ENCODE measurements at regions not wholly inside any gene's neighbourhood (a gene's known extent, or its start where the extent isn't known, plus 50 kb on each side); places are given as distances from the start of the nearest gene placed in this dataset.

GRCh38 chr18:38456253-38456652 lies 890.7 kb upstream of the CELF4 start:
- DNase-seq (ENCODE audit: low read depth in 2 of 2) = no peak

DNA sequence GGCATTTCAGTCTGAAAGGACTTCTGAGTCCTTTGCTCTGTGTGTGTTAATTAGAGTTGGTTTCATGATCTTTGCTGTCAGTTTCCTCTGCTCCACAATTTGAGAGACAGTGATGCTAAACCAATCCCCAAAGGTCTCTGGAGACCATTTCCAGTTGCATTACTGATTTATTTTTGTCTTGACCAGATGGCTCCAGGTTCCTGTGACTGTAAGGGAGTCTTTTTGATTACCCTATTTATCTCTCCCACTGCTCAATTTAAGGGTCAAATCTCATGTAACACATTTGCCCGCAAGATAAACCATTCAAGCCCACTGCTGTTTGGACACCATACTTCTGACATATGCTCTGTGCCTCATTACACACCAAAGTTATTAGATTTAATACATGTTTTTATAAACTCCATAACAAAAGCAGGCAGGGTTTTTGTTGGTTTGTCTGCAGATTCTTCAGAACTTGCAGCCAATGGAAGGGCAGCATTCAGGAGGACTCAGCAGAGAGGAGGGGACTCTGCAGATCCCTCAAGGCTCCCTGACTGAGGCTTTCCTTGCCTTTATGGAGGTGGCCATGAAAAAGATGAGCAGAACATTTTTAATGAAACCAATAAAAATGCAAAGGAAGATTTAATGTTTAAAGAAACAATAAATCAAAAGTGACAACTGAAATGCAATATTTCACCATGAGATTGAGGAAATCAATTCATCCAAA lies 889.3 kb upstream of the CELF4 start:
- no peak for DNase-seq (ENCODE audit: low read depth in 2 of 2)

GRCh38 chr18:38453880-38454279 lies 888.3 kb upstream of the CELF4 start:
- no peak for DNase-seq (ENCODE audit: low read depth in 2 of 2)

DNA sequence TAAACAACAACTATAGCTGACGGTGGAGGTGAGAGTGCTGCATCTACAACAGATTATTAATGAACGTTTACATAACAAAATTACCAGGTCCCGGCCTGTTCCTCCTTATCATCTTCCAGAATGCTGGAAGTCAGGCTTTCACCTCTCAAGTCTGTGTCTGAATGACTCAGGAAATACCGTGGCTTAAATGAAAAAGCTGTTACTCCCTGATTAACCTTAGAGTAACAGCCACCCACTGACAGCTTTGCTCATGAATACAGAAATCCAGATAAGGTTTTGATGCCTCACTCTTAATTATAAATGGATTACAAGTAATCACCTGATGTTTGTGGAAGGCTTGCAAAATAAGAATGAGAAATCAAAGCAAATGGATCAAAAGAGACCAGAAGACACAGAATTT lies 885.3 kb upstream of the CELF4 start:
- no peak for DNase-seq (ENCODE audit: low read depth in 2 of 2)

DNA sequence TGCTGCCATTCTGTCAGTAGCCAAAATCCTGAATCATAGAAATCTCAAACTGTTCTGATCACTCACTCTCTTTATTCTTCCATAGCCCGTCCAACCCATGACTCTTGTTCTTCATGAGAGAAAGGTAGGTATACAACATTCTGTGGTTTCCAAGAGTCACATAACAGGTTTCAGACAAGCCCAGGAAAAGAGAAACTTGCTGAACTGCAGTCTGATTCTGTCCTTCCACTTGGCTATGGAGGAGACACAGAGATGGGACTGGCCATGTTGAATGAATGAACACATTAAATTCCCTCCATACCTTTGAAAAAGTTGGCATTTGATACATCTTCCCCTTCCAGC lies 880.2 kb upstream of the CELF4 start:
- no peak for DNase-seq (ENCODE audit: low read depth in 2 of 2)

GRCh38 chr18:38444971-38445803 lies 879.6 kb upstream of the CELF4 start:
- no peak for DNase-seq (ENCODE audit: low read depth in 2 of 2)

DNA sequence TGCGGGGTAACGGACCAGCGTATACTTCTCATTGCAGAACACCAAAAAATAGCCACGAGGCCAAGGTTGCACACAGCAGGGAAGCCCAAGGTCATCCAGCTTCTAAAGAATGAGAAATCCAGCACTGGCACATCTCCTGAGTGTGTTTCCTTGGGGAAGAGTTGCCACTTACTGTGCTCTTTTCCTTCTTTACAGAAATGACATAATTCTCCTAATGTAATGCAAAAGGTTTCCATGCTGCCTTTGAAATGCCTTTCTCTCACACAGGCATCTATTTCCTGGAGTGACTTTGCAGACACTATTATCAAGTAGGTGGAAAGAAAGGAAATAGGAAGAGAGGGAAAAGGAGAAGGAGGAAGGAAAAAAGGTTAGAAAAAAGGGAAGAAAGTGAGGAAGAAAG lies 862.1 kb upstream of the CELF4 start:
- no peak for DNase-seq (ENCODE audit: low read depth in 2 of 2)

GRCh38 chr18:38427234-38427633 lies 861.6 kb upstream of the CELF4 start:
- no peak for DNase-seq (ENCODE audit: low read depth in 2 of 2)

- no peak for DNase-seq (ENCODE audit: low read depth in 2 of 2)
These were observed 856.4 kb upstream of the CELF4 start for GRCh38 chr18:38421872-38422615.

DNA sequence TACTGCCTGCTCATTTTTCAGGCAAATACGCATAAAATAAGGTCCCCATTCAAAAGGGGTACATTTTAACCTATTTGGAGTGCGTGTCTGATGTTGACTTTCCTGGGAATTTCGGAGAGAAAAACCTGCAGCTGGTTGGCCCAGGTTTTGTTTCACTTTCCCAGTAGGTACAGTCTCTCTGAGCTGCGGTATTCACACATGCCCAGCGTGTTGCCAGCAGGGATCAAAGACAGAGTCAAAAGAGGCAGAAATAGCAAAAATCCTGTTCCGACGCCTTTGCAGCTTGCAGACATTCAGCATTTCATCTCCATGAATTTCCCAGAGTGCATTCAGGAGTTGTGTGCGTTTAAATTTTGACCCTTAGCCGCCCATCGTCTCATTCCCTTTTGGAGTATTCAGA lies 855.4 kb upstream of the CELF4 start:
- DNase-seq (ENCODE audit: low read depth in 2 of 2) = no peak

GRCh38 chr18:38420611-38421010 lies 855.0 kb upstream of the CELF4 start:
- DNase-seq (ENCODE audit: low read depth in 2 of 2) = no peak

GRCh38 chr18:38415811-38416210 lies 850.2 kb upstream of the CELF4 start:
- no peak for DNase-seq (ENCODE audit: low read depth in 2 of 2)

DNA sequence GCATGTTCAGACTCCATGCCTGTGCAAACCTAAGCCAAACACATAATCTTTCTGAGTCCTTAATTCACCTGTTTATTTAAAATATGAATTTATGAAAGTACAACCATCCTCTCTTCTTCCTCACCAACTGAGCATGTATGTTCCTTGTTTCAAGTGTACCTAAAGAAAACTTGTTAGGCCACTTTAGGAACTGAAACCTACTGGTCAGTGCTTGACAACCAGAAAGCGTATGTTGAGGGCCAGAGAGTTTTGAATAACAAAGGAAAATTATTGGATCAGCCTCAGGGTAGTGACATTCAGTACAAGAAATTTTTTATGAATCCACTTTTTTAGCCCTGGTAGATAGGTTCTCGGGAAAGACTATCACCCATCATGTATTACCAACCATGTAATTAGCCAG lies 847.6 kb upstream of the CELF4 start:
- DNase-seq (ENCODE audit: low read depth in 2 of 2) = no peak

GRCh38 chr18:38406607-38407006 lies 841.0 kb upstream of the CELF4 start:
- no peak for DNase-seq (ENCODE audit: low read depth in 2 of 2)

- DNase-seq (ENCODE audit: low read depth in 2 of 2) = no peak
These were observed 836.9 kb upstream of the CELF4 start for GRCh38 chr18:38402509-38402908.

- DNase-seq (ENCODE audit: low read depth in 2 of 2) = no peak
These were observed 831.5 kb upstream of the CELF4 start for GRCh38 chr18:38397094-38397493.

- DNase-seq (ENCODE audit: low read depth in 2 of 2) = no peak
These were observed 820.5 kb upstream of the CELF4 start for GRCh38 chr18:38386146-38386545.

DNA sequence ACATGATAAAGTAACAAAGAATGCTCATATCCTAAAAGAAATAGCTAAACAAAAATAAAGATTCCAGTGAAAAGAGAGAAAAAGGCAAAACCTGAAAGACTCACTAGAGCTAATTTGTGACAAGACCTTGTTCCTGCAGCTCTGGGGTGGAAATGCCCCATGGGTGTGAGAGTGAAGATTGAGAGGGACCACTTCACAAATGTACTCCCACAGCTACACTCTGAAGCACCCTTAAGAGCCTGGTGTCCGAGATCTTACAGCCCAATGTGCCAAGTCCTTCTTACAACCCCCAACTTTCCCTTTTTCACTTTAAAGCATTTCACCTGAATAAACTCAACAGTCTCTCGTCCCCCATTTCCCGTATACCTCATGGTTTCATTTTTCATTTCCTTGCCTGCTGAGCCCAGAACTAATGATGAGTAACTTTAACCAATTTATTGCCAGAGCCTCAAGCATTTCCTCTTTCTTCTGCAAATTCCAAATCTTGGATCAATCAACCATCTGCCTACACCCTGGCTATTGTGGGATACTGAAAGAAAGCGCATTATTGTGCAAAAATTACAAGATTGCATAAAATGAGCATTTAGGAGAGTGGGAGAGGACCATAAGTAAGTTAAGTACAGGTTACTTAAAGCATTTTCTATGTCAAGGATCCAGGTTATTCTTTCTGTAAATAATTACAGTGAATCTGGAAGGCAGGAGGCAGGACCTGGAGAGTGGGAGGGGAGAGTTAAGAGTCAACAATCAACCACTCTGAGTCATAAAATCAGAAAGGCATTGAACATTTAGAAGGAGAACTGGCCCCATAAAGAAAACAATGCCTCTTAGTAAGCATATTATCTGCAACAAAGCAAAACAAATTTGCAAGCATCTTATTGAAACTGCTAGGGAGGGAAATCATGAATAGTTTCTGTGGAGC lies 804.4 kb upstream of the CELF4 start:
- DNase-seq (ENCODE audit: low read depth in 2 of 2) = no peak

DNA sequence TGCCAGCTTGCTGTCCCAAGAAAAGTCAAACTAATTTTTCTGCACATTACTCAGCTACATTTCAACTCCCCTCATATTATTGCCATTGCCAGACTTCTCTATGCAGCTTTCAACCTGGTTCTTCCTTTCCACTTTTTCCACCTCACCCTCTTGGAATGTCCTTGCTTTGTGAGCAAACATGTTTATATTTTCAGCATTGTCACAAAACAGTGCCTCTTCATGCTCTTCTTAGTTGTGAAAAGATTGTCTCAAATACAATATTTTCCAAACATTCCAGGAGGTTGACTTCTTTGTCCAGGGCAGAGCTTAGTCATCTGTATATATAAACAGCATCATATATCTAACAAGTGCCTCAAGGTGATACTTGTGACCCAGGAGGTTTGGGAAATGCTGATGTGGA lies 803.3 kb upstream of the CELF4 start:
- DNase-seq (ENCODE audit: low read depth in 2 of 2) = no peak

- DNase-seq (ENCODE audit: low read depth in 2 of 2) = no peak
These were observed 802.6 kb upstream of the CELF4 start for GRCh38 chr18:38368246-38368645.

DNA sequence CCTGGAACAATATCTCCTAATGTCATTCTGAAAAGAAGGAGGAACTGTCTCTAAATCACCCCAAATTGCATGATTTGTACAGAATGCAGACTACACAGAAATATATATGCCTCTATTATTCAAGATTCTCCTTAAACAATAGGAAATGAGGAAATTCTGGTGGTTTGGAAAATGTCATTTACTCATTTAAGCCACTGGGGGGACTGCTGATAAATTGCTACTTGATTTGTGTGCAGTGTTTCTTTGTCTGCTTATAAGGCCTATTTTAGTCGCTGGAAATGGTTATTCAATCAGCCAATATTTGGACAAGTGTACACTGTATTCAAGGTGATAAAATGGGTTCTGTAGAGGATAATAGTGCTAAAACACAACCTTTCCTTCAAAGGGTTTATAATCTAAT lies 801.9 kb upstream of the CELF4 start:
- no peak for DNase-seq (ENCODE audit: low read depth in 2 of 2)
